ENCODE measurements at regions not wholly inside any gene's neighbourhood (a gene's known extent, or its start where the extent isn't known, plus 50 kb on each side); places are given as distances from the start of the nearest gene placed in this dataset.

DNA sequence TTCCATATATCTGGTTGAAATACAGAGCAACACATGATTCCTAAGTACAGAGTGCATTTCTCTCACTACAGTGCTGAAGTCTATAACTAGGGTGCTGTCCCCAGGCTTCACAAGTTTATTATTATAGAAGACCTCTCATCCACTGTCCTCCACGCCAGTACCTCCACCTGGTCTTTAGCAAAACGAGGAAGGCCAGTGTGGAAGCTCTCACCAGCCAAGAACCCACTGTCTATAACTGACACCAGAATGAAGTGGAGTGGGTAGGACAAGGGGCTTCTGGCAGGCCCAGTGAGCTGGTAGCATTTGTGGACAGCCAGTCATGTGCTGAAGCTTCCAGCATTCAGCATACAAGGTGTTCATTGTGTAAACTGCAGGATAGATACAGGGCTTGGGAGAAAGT is 430.7 kb downstream of the GADD45G start:
- Histone ChIP-seq H3K27ac (ENCODE audit: low read length) (no peak overlapping the region), H4K20me1 (ENCODE audit: insufficient read depth) (no peaks in the 10 kb centered on the region), H3F3A (ENCODE audit: insufficient read depth, low read length, poor library complexity, severe bottlenecking) (no peaks in the 10 kb centered on the region), H2AFZ (ENCODE audit: low read depth, low read length) (no peak overlapping the region), H3K4me3 (ENCODE audit: low read length) (no peak overlapping the region), H3K27me3 (ENCODE audit: insufficient read depth, low read depth, low read length) (no peaks in the 10 kb centered on the region), H3K36me3 (ENCODE audit: insufficient read depth, low read length) (no peaks in the 10 kb centered on the region), H3K4me2 (ENCODE audit: low read length) (no peak overlapping the region), H3K9me3 (ENCODE audit: low read length) (no peaks in the 10 kb centered on the region), H3K9me2 (ENCODE audit: insufficient read depth, low read length) (no peaks in the 10 kb centered on the region), H3K9ac (ENCODE audit: low read length) (no peak overlapping the region), H3K79me2 (replicated peaks; ENCODE audit: insufficient read depth, low read length) (no peaks in the 10 kb centered on the region)
- TF ChIP-seq POLR2AphosphoS5 (IDR thresholded peaks at IDR 0.05) (no peak), EP300 (conservative IDR thresholded peaks at IDR 0.05; ENCODE audit: poor library complexity, severe bottlenecking) (no peak)

DNA sequence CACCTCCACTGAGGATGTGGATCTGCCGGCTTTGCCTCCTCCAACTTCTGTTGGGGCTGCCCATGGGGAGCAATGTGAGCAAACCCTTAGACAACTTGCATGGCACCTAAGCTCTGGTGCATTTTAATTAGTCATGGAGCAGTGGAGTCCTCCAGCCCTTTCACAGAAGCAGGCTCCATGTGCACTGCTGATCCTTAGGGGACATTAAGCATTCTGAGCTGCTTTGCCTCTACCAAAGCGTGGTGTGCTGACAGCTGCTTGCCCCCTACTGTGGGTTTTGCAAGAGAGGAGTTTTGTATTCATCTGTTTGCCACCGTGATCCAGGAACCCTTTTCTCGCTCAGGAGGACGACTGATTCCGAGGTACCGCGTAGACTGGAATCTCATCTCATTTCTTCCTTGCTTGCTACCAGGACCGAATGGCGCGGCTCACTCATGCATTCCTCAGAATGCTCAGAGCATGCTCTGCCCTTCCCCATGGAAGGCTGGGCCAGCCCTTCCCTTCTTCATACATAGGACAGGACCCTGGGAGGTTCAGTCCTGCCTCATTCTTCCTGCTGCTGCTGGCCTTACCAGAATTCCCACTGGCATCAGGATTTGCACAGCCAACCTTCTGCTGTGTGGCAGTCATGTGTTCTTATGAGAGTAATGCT is 432.5 kb downstream of the GADD45G start:
- H3K4me2 ChIP-seq (ENCODE audit: low read length), result no peak overlapping the region
- H3K9me2 ChIP-seq (ENCODE audit: insufficient read depth, low read length), result no peaks in the 10 kb centered on the region

More for the DNA sequence above, 432.5 kb downstream of the GADD45G start:
- H3K4me3 ChIP-seq (ENCODE audit: low read length), result no peak overlapping the region
- TF ChIP-seq, protein P1, sequence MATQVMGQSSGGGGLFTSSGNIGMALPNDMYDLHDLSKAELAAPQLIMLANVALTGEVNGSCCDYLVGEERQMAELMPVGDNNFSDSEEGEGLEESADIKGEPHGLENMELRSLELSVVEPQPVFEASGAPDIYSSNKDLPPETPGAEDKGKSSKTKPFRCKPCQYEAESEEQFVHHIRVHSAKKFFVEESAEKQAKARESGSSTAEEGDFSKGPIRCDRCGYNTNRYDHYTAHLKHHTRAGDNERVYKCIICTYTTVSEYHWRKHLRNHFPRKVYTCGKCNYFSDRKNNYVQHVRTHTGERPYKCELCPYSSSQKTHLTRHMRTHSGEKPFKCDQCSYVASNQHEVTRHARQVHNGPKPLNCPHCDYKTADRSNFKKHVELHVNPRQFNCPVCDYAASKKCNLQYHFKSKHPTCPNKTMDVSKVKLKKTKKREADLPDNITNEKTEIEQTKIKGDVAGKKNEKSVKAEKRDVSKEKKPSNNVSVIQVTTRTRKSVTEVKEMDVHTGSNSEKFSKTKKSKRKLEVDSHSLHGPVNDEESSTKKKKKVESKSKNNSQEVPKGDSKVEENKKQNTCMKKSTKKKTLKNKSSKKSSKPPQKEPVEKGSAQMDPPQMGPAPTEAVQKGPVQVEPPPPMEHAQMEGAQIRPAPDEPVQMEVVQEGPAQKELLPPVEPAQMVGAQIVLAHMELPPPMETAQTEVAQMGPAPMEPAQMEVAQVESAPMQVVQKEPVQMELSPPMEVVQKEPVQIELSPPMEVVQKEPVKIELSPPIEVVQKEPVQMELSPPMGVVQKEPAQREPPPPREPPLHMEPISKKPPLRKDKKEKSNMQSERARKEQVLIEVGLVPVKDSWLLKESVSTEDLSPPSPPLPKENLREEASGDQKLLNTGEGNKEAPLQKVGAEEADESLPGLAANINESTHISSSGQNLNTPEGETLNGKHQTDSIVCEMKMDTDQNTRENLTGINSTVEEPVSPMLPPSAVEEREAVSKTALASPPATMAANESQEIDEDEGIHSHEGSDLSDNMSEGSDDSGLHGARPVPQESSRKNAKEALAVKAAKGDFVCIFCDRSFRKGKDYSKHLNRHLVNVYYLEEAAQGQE (IDR thresholded peaks at IDR 0.05; ENCODE audit: borderline replicate concordance), result no peak
- TF ChIP-seq, protein P2, sequence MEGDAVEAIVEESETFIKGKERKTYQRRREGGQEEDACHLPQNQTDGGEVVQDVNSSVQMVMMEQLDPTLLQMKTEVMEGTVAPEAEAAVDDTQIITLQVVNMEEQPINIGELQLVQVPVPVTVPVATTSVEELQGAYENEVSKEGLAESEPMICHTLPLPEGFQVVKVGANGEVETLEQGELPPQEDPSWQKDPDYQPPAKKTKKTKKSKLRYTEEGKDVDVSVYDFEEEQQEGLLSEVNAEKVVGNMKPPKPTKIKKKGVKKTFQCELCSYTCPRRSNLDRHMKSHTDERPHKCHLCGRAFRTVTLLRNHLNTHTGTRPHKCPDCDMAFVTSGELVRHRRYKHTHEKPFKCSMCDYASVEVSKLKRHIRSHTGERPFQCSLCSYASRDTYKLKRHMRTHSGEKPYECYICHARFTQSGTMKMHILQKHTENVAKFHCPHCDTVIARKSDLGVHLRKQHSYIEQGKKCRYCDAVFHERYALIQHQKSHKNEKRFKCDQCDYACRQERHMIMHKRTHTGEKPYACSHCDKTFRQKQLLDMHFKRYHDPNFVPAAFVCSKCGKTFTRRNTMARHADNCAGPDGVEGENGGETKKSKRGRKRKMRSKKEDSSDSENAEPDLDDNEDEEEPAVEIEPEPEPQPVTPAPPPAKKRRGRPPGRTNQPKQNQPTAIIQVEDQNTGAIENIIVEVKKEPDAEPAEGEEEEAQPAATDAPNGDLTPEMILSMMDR (IDR thresholded peaks at IDR 0.05; ENCODE audit: poor library complexity, severe bottlenecking), result no peak
- TF ChIP-seq MXI1 (conservative IDR thresholded peaks at IDR 0.05; ENCODE audit: poor library complexity, severe bottlenecking) (no peak), POLR2AphosphoS5 (IDR thresholded peaks at IDR 0.05) (no peak), EZH2 (IDR thresholded peaks at IDR 0.05; ENCODE audit: borderline replicate concordance, insufficient read depth, low read length, poor library complexity, severe bottlenecking) (no peak), TAF1 (IDR thresholded peaks at IDR 0.05; ENCODE audit: low read depth) (no peak), EP300 (conservative IDR thresholded peaks at IDR 0.05; ENCODE audit: poor library complexity, severe bottlenecking) (no peak)
- no peaks in the 10 kb centered on the region for H3K27me3 ChIP-seq (ENCODE audit: insufficient read depth, low read depth, low read length)
- no peaks in the 10 kb centered on the region for H3K9me3 ChIP-seq (ENCODE audit: low read length)
- H3K27ac ChIP-seq (ENCODE audit: low read length), result no peak overlapping the region
- H4K20me1 ChIP-seq (ENCODE audit: insufficient read depth), result no peaks in the 10 kb centered on the region
- no peaks in the 10 kb centered on the region for H3F3A ChIP-seq (ENCODE audit: insufficient read depth, low read length, poor library complexity, severe bottlenecking)
- no peak overlapping the region for H3K9ac ChIP-seq (ENCODE audit: low read length)
- no peak overlapping the region for H2AFZ ChIP-seq (ENCODE audit: low read depth, low read length)
- no peaks in the 10 kb centered on the region for H3K36me3 ChIP-seq (ENCODE audit: insufficient read depth, low read length)
- no peaks in the 10 kb centered on the region for H3K79me2 ChIP-seq (replicated peaks; ENCODE audit: insufficient read depth, low read length)
